CD4-positive, alpha-beta T cell treated with Interleukin-21 for 1 hour (primary cell): ENCODE measurements at regions not wholly inside any gene's neighbourhood (a gene's known extent, or its start where the extent isn't known, plus 50 kb on each side); places are given as distances from the start of the nearest gene placed in this dataset.
"Not testable (repeated sequence)": the region's sequence is repeated elsewhere in the genome, so short reads cannot be mapped to it uniquely, and the experiment has no call there.

Source experiments
- DNase-seq: peaks from one replicate; pipeline ENCODE4 v3.0.0-alpha.2; 2020

DNA sequence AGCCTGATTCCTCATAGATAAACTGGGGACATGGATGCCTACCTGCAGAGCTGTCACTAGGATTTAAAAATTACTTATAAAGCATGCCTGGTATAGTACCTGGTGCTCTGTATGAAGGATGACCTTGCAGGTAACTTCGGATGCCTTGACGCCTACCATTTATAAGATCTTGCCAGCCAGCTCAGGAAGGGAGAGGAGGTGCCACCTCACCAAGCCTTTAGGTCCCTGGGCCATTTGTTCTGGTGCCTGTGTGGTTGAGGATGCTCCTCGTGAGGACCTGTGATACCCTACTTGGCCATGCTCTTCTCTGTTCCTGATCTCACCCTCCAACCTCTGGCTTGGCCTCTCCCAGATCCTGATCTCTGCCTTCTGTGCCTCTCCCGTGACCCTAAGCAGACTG is 85.2 kb downstream of the FDX1 start:
- no peak for DNase-seq

- DNase-seq: not testable (repeated sequence)
Measured at GRCh38 chr11:110517381-110517780, 87.6 kb downstream of the FDX1 start.

DNA sequence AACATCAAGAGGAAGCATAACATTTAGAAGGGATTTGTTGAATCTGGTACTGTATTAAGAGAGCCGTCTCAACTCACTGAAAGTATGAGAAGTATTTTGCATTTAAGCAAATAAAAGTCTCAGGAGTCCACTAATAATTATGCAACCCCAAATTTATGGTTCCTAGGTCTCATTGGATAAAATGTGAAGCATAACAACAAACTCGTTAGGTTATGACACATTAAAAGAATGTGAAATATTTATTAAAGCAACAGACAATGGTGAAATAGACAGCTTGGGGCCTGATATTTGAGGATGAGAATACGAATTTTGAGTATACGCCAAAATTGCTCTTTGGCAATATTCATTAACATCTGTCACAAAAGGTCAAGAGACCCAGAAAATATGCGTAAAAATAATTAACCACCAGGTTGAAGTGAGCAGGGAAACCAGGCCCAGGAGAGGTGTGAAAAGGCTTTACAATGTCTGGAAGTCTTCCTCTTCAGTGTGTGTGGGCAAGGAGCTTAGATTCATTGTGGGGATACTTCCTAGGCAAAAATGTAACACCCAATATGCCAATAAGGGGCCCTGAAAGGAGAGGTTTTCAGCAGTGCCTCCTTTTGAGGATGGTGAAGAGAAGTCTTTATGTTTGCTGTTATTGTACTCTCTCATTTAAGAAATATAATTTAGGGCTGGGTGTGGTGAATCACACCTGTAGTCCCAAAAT is 89.2 kb downstream of the FDX1 start:
- DNase-seq: no peak

GRCh38 chr11:110519796-110520195 is 90.0 kb downstream of the FDX1 start:
- DNase-seq: no peak

DNA sequence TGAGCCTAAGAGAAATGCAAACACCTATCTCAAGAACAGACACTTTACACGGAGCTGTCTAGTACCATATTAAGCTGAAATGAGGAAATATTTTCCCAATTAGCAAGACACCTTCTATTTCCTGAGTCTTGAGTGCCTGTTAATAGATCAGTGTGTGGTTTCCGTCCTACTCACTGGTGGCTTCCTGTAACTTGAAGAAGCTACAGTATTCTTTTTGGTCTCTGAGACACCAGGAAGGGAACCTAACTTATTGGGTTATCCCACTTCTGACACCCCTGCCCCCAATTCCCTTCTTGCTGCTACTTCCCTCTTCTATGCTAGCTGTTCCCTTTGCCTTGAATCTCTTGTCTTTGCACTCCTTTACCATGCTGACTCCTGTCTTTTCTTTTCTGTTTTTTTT is 92.7 kb downstream of the FDX1 start:
- peak; percentile 18 for DNase-seq

- no peak for DNase-seq
Measured at GRCh38 chr11:110524238-110524637, 94.5 kb downstream of the FDX1 start.

- peak; percentile 8 for DNase-seq
Measured at GRCh38 chr11:110525883-110526282, 96.1 kb downstream of the FDX1 start.

DNA sequence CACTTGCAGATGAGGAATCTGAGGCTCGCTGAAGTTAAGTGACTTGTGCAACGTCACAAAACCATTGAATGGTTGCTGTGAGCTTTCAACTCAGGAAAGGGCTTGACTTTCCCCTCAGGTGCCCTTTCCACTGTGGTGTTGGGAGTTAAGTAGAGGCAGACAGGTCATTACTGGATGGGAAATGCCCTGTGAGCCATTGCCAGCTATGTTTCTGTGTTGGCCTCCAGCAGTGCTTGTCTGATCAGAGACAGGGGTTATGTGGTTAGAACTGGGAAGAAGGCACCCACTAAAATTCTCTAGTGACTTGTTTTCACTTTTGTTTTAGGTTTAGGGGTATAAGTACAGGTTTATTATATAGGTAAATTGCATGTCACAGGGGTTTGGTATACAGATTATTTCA is 96.6 kb downstream of the FDX1 start:
- DNase-seq: peak; percentile 25
